ENCODE measurements at regions not wholly inside any gene's neighbourhood (a gene's known extent, or its start where the extent isn't known, plus 50 kb on each side); places are given as distances from the start of the nearest gene placed in this dataset.
"Not testable (repeated sequence)": the region's sequence is repeated elsewhere in the genome, so short reads cannot be mapped to it uniquely, and the experiment has no call there.

- DNase-seq, result no peak
Measured at GRCh38 chr6:142637624-142638351, 307.2 kb downstream of the HIVEP2 start.

DNA sequence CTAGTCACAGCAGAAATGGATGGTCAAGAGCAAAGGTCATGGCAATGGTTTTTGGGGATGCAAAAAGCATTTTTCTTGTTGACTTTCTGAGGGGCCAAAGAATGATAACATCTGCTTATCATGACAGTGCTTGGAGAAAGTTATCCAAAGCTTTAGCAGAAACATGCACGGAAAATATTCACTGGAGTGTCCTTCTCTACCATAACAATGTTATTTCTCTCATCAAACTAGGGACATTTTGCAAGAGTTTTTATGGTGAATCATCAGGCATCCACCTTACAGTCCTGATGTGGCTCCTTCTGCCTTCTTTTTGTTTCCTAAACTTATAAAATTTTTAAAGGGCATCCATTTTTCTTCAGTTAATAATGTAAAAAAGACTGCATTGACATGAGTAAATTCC lies 302.3 kb downstream of the HIVEP2 start:
- DNase-seq, result no peak

DNA sequence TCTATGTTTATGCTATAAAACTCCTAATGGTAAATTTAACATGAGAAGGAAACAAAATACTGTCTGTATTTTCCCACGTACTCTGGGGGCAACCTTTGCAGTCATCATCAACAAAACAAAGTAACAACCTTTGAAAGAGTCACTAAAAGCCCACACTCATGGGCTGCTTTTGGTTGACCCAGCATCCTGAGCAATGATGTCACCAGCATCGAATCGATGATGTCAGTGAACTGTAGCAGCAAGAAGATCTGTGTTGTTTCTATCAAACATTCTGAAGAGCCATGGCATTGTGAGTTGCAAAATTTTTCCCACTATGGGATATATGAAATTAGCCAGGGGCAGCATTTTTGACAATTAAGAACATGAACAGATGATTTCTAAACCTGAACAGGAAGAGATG lies 300.1 kb downstream of the HIVEP2 start:
- no peak for DNase-seq

- no peak for DNase-seq
Measured at GRCh38 chr6:142645663-142646062, 299.3 kb downstream of the HIVEP2 start.

DNA sequence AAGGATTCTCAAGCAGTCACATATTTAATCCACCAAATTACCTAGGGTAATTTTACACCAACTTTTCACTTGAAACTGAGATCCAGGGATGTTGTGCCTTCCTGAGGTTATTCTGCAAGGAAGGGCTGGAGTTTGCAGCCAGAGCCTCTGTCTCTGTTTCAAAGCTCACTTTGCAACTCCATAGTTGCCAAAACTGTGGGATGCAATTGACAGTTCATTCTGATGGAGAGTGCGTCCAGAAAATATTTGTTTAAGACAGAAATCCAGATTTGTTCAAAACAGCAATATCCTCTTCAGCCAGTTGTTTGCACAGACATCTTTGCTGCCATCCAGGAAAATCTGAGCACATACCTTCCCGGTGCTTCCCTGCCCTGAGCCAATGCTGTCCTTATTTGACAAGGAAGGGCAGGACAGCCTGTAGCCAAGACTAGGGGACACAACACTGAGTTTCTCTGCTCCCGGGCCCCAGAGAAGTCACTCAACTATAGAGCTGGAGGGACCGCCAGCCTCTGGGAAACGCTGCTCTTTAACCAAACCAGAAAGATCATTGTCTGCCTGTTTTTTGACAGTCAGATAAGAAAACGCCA lies 297.4 kb downstream of the HIVEP2 start:
- DNase-seq, result no peak

DNA sequence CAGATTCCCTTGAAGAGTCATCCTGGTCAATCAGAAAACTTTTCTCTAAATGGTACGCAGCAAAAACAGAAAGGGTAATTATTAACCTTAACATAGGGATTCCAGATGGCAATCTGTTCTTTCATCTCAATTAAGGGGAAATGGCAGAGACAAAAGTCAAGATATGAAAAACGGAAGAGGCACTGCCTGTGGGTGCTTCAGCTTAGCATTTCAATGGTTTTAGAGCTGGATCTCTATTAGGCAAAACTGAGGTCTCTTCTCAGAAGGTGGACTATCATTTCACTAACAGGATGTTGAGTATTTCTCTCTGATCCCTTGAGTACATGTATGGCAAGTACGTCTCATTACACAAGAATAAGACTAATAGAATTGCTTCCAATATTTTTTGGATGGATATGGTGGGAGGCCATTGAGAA lies 296.9 kb downstream of the HIVEP2 start:
- no peak for DNase-seq

- DNase-seq, result no peak
Measured at GRCh38 chr6:142648526-142648925, 296.4 kb downstream of the HIVEP2 start.

DNA sequence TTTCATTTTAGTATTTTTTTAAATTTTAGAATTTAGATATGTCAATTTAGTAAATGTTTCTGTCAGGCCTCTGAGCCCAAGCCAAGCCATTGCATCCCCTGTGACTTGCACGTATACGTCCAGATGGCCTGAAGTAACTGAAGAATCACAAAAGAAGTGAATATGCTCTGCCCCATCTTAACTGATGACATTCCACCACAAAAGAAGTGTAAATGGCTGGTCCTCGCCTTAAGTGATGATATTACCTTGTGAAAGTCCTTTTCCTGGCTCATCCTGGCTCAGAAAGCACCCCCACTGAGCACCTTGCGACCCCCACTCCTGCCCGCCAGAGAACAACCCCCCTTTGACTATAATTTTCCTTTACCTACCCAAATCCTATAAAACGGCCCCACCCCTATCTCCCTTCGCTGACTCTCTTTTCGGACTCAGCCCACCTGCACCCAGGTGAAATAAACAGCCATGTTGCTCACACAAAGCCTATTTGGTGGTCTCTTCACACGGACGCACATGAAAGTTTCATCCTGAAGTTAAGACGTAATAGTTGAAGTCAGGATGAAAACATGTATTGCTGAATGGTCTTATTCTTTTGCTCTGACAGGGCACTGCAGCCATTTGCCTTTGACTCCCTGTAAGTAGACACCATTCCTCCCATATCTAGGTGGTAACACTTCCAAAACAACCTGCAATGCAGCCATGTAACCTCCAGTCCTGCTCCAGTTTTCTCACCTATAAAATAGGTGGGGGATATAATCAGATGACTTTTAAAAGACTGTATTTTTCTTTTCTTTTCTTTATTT lies 295.3 kb downstream of the HIVEP2 start:
- DNase-seq, result not testable (repeated sequence)

- DNase-seq, result no peak
Measured at GRCh38 chr6:142651384-142651783, 293.6 kb downstream of the HIVEP2 start.

DNA sequence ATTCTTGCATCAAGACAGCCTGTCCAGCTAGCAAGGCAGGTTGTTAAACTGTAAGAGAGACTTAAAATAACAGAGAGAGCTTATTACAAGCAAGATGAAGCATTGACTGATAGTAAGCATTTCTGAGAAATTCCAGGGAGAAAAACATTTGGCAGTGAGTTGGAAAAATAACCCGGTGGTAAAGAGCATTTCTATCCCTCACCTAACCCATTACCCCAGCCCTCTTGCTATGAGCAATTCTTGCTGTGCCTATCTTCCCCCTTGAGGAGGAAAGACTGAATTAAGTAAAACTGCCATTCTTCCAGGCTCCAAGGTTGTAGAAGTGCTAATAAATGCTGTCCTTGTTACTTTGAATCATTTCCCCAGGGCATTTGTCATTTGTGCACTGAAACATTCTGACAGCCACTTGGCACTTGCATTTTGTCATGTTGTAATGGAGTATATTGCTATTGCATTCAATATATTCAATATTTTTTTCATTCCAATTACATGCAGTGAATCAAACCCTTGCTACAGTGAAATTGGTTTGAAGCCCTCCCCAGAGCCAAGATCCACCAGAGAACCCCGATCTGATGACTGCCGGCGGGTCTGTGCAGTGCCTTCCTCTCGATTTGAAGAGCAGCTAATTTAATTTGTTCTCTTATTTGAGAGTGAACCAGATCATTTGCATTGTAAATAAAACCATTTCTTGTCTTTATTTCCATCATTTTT lies 291.1 kb downstream of the HIVEP2 start:
- no peak for DNase-seq

DNA sequence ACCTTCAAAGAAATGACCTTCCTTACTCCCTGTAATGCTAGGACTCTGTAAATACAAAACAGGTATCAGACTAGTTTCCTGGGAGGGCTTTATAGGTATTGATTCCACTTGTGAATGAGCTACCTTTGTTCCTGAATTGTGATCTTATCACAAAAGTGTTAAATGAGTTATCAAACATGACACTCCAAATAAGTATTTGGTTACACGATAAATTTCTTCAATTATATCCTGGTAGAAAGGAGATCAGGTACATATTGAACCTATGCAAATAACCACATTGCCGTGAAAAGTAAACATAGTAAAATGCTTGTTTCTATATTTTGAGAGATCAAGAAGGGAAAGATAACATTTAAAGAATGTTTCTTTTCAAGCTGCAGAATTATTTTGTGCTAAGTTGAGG lies 285.3 kb downstream of the HIVEP2 start:
- no peak for DNase-seq

DNA sequence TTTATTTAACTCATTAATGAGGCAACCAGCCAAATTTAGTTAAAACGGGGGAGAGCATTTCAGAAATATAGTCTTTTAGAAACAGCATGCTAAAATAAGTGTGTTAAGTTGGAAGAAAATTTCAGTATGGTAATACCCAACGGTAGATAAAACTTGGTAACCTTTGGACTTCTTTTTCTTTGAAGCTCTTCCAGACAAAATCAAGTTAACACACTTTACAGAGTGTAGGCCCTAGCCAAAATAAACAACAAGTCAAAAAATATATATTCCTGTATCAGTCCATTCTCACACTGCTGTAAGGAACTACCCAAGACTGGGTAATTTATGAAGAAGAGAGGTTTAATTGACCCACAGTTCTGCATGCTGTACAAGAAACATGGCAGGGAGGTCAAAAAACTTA lies 279.6 kb downstream of the HIVEP2 start:
- no peak for DNase-seq

GRCh38 chr6:142666599-142667185 lies 278.3 kb downstream of the HIVEP2 start:
- DNase-seq, result no peak

DNA sequence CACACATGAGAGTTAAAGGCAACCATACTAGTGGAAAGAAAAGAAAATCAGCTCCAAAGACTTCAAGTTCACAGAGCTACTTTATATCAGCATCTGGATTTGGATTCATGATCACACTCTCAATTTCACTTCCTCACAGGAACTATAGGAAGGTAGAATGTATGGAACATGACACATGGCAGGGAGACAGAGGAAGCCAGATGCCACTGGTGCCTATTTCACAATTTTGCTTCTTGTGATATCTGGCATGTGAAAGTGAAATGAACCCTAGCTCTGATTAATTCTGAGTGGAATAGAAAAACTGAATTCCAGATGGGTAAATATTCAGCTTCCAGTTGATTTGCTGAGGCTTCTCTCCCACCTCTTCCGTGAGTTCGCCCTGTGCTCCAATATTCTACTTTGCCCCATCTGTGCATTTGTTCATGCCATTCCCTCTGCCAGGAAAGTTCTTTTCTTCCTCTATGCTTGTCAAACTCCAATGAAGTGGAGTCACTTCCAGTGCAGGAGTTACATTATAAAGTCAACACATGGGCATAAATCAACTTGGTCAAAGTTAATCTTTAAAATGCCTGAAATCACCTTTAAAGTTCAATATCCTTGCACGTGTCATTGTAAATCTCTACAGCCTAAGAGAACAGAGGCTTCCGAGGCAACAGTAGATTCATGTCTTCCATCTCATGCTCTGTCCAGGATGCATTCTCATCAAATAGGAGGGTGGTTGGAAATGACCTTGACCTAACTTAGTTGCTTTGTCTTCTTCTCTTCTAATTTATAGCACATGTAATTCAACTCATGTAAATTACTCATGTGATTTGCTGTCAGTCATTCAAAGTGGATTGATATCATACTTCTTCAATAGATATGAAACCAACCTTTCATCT lies 275.3 kb downstream of the HIVEP2 start:
- no peak for DNase-seq

DNA sequence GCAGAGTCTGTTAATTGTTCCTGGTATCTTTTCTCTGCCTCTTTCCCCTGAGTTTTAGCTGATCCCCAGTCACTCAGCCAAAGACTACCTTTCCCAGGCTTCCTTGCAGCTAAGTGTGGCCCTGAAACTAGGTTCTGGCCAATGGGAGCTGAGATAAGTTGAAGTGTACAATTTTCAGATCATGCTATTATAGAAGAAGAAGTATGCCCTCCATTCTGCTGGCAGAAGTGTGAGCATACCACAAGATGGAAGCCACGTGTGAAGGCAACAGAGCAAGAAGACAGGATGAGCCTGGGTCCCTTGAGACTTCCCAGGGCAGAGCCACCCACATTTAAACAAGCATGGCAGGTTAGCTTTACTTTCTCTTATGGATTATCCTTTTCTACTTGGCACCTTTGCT lies 273.2 kb downstream of the HIVEP2 start:
- no peak for DNase-seq

DNA sequence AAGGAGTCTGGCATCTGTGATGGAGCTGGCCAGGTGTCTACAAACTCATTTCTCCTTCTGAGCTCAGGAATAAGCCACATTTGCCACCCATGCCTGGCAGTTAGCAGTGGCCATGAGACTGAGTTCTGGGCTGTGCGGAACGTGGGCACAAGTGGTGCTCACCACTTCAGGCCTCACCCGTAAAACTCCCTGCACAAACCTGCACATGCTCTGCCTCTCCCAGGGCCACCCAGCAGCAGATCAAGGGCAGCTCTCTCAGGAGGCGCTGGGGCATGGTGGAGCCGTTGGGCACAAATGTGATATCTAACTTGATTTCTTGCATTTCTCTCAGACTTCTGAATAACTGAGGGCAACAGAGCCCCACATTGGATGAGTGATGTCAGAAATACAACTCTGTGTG lies 269.5 kb downstream of the HIVEP2 start:
- DNase-seq, result no peak

- DNase-seq, result no peak
Measured at GRCh38 chr6:142676027-142676443, 268.9 kb downstream of the HIVEP2 start.

DNA sequence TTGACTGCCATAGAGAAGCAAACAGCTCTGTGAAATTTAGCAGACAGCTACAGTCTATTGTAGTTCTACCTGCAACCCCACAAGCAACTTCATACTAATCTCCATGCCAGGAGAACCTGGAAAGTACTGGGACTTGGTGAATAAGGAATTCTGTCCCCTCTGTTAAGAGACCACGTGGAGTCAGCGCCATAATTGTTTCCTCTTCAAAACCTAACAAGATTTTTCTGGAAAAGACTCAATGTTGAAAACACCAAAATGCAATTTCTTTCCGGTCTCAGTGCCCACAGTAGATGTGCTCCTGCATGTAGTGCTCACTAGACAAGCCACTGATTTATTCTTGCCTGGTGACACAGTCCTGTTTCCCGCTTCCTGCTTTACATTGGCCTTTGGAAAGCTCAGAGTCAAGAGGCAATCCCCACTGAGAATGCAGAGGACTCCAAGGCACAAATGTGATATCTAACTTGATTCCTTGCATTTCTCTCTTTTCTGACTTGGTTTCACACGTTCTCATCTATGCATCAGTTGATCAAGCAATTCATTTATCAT lies 268.3 kb downstream of the HIVEP2 start:
- no peak for DNase-seq

DNA sequence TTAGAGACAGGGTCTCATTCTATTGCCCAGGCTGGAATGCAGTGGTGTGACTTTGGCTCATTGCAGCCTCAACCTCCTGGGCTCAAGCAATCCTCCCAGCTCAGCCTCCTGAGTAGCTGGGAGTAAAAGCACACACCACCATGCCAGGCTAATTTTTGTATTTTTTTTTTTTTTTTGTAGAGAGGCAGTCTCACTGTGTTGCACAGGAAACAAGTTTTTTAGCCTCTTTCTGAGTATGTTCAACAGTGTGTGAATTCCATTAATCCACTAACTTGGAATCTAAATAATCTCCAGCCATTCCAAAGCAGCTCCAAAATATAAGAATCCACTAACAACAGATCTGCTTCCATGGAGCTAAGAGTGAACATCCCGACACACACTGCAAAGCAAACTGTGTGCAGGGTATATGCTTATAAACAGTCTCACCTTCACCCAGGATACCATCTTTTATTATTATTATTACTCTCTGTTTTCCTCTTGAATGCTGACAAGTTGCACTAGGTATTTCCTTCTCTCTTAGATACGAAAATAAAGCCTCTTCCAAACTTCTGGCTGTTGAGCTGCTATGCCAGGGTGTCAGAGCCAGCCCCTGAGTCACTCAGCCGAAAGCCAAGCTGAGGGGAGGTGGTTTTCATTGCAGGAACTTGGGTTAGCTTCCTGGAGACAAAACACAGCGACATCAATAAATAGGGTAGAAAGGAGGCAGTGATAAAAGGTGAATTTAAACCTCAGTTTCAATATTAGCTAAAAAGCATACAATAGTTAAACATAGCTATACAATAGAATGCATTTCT lies 264.9 kb downstream of the HIVEP2 start:
- no peak for DNase-seq

DNA sequence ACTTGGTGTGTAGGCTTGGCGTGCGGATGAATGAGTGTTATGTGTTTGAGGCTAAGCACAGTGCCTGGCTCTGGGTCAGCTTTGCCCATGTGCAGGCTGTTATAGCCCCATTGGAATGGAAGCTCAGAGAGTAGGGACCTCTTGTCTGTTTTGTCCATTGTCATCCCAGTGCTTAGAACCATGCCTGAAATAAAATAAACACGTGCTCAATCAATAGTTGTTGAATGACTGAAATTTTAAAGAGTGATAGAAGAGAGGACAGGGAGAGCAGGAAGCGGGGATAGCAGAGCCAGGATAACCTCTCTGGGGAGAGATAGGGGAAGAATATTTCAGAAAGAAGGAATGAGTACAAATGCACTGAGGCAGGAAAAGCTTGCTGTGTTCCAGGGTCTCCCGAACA lies 263.9 kb downstream of the HIVEP2 start:
- no peak for DNase-seq

DNA sequence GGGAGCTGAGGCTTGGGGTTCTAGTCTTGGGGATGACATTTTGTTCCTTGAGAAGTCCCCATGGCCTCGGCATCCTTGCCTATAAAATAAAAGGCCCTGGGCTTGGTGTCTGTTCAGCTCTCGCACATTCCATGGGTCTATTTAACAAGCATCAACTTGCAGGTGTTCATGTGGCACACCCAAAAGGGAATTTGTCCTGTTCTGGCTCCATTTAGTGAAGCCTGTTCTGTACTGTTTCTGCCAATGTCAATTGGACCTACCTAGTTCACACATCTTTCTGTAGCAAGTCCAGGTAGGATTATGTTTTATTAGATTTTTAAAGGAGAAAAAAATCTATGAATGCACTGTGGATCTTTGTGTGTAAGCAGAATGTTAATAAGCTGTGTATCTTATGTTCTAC lies 262.0 kb downstream of the HIVEP2 start:
- no peak for DNase-seq

Data from activated CD4-positive, CD25-positive, alpha-beta regulatory T cell treated with anti-CD3 and anti-CD28 coated beads, Interleukin-2, amount 50 U/mL, for 72 hours (primary cell).